Brain microvascular endothelial cell (primary cell): ENCODE measurements at regions not wholly inside any gene's neighbourhood (a gene's known extent, or its start where the extent isn't known, plus 50 kb on each side); places are given as distances from the start of the nearest gene placed in this dataset.

ENCODE experiments used
- DNase-seq: peaks from one replicate; pipeline ENCODE4 v3.0.0-alpha.2; 2020
- H3K27ac ChIP-seq: fragments of 250-450 bp; sonication (Bioruptor Pico); 2 replicates; pipeline ENCODE4 v1.5.1; 2020; ENCODE audit warnings: mild to moderate bottlenecking, moderate library complexity
- H3K27me3 ChIP-seq: fragments of 250-450 bp; sonication (Bioruptor Pico); replicated peaks from 2 replicates; pipeline ENCODE4 v1.5.1; 2020; ENCODE audit warnings: mild to moderate bottlenecking
- H3K36me3 ChIP-seq: fragments of 250-450 bp; sonication (Bioruptor Pico); replicated peaks from 2 replicates; pipeline ENCODE4 v1.5.1; 2020; ENCODE audit warnings: mild to moderate bottlenecking
- H3K4me3 ChIP-seq: 2 replicates; pipeline ENCODE4 v1.5.1; 2011; ENCODE audit warnings: low read depth, mild to moderate bottlenecking, control low read depth, low read length, moderate library complexity
- CTCF ChIP-seq: IDR thresholded peaks from 2 replicates; pipeline ENCODE4 v1.5.1; 2011; ENCODE audit warnings: low read depth, mild to moderate bottlenecking, moderate library complexity, low read length, control low read depth, inconsistent platforms; ENCODE audit errors: missing control alignments
- in situ Hi-C: cut with HindIII; loops from 2 replicates; pipeline ENCODE4 v1.10.0; 2017; ENCODE audit warnings: low sequenced_read_pairs, low pct_ligation_motif_present

DNA sequence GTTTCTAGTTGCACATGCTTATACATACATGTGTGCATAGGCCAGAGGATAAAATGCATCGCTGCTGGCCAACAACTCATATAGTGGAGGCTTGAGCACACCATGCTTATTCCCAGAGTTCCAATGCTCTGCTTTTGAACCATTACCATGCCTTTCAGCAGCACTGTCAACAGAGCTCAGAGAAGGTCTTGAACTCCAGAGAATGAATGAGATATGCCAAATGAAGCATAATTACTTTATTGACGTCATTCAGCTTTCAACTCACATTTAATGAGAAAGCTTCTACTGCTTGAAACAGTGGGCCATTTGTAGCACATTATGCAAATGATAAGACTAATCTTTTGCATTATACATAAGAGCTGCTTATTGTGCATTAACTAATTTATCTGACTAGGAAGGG, 765.3 kb upstream of the GRAMD2B start:
- TF ChIP-seq CTCF, result no peak

DNA sequence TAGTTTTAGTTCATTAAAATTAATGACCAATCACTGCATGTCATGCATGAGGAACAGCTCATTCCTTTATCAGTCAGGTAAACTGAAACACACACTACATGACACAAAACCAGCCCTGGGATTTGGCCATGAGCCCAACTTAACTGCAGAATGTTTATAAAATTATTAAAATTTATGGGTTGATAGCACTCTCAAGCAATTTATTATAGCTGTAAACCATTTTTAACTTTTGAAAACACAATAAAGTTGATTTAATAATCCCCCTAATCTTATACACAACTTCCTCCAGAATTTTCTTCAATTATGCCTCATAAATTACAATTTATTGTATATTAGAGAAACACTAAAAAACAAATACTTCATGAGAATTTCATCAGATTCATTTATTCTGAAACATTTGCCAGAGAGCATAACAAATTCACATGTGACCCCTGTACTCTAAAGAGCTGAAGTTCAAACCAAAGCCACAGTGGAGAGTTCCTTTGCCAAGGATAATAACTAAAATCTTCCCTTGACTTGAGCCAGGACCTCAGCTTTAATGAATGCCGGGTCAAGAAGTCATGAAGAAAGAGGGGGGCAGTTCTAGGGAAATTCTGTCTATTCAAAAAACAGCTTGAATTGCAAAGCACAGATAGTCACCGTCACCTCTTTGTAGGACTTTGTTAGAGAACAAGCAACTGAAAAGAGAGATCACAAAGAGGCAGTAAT, 763.7 kb upstream of the GRAMD2B start:
- TF ChIP-seq CTCF, result no peak
- peak overlapping the region; percentile 3 for H3K27ac ChIP-seq
- H3K27me3 ChIP-seq, result no peaks in the 10 kb centered on the region
- in situ Hi-C loops, result no loop called here
- peak; percentile 44 for DNase-seq
- no peak overlapping the region for H3K4me3 ChIP-seq
- H3K36me3 ChIP-seq, result no peaks in the 10 kb centered on the region

More for the DNA sequence above, 765.3 kb upstream of the GRAMD2B start:
- no peak overlapping the region for H3K27ac ChIP-seq
- in situ Hi-C loops, result no loop called here
- no peaks in the 10 kb centered on the region for H3K27me3 ChIP-seq
- DNase-seq, result no peak
- no peak overlapping the region for H3K4me3 ChIP-seq
- no peaks in the 10 kb centered on the region for H3K36me3 ChIP-seq

DNA sequence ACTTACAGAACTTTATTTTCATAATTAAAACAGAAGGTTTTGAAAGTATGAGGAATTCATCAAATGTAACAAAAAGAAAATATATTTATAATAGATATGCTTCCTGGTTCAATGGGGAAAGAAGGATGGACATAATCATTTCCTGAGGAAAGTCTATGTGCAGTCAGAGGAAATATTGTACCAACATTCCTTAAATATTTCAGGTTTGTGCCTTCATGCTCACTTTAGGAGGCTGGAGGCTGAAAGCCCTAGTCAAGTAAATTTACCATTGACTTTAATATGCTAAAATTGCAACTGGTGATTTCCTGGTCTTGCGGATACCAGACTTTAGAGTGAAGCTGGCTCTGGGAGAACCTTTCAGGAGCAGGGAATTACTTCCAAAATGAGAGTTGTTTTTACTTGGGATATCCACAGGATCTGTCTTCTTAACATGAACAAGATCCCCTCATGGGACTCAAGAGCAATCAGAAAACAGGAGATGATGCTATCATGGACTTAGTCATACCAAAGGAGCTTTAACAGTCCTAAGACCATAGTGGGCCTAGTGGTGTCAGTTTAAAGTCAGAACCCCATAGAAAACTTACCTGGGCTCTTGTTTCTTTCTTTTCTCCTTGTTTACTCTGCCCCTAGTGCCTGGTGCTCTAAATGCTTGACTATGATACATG, 762.8 kb upstream of the GRAMD2B start:
- Histone ChIP-seq H3K27ac (no peak overlapping the region), H3K27me3 (no peaks in the 10 kb centered on the region), H3K4me3 (no peak overlapping the region), H3K36me3 (no peaks in the 10 kb centered on the region)
- TF ChIP-seq CTCF, result no peak
- no peak for DNase-seq
- in situ Hi-C loops, result no loop called here

- no peaks in the 10 kb centered on the region for H3K36me3 ChIP-seq
- TF ChIP-seq CTCF, result no peak
- in situ Hi-C loops, result no loop called here
- no peak overlapping the region for H3K4me3 ChIP-seq
- no peaks in the 10 kb centered on the region for H3K27me3 ChIP-seq
- DNase-seq, result no peak
- H3K27ac ChIP-seq, result no peak overlapping the region
These were observed 761.6 kb upstream of the GRAMD2B start for GRCh38 chr5:125661584-125661983.

GRCh38 chr5:125668884-125669283, 754.3 kb upstream of the GRAMD2B start:
- Histone ChIP-seq H3K36me3 (no peaks in the 10 kb centered on the region), H3K4me3 (no peak overlapping the region), H3K27me3 (no peaks in the 10 kb centered on the region), H3K27ac (no peak overlapping the region)
- TF ChIP-seq CTCF, result no peak
- no peak for DNase-seq
- in situ Hi-C loops, result no loop called here
